ENCODE measurements at regions not wholly inside any gene's neighbourhood (a gene's known extent, or its start where the extent isn't known, plus 50 kb on each side); places are given as distances from the start of the nearest gene placed in this dataset.

DNA sequence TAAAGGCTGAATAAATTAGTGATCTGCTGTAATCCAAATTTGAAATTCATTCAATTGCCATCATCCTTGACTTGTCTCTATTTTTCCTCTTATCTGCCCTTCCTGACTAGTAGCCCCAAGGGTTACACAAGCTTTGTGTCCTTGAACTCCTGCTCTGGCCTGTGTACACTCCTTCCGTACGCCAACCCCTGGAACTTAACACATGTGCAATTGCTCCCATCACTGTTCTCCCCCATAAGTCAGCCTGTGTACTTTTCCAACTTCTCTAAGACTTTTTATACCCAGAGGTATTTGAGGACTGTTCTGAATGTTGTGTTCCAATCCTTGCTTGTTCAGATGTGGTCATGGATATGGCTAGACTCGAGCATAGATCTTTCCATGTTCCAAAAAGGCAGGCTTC, 171.1 kb upstream of the G2E3 start:
- no peak overlapping the region for H2AFZ ChIP-seq (ENCODE audit: low read depth)

More for the DNA sequence above, 171.1 kb upstream of the G2E3 start:
- Histone ChIP-seq H3F3A (replicated peaks; ENCODE audit: insufficient read depth) (no peaks in the 10 kb centered on the region), H4K20me1 (ENCODE audit: insufficient read depth) (no peaks in the 10 kb centered on the region), H3K9ac (no peak overlapping the region), H3K9me2 (no peaks in the 10 kb centered on the region), H3K36me3 (replicated peaks in 1 of 2; ENCODE audit: control insufficient read depth in 1 of 2, insufficient read depth in 2 of 2, low read length in 1 of 2) (no peaks in the 10 kb centered on the region), H3K4me2 (no peak overlapping the region), H3K27ac (ENCODE audit: low read depth in 2 of 2, low read length in 1 of 2) (no peak overlapping the region), H3K4me1 (ENCODE audit: control insufficient read depth in 1 of 2, insufficient read depth in 2 of 2, low read depth in 1 of 2, low read length in 1 of 2) (no peaks in the 10 kb centered on the region), H3K27me3 (ENCODE audit: insufficient read depth) (peaks cover 3% of the 10 kb centered on the region; the same call in 1 of the 2 replicates), H3K4me3 (ENCODE audit: low read depth in 2 of 2, low read length in 1 of 2) (no peak overlapping the region), H3K79me2 (ENCODE audit: insufficient read depth) (no peaks in the 10 kb centered on the region), H3K9me3 (no peaks in the 10 kb centered on the region)
- ChIA-PET CTCF (interaction anchor here (0.9 kb wide), 1 partner anchor 14 kb away, joined by 3 read pairs; no protein-coding TSS in a partner anchor), POLR2A (no interaction called here)
- TF ChIP-seq, protein P1, sequence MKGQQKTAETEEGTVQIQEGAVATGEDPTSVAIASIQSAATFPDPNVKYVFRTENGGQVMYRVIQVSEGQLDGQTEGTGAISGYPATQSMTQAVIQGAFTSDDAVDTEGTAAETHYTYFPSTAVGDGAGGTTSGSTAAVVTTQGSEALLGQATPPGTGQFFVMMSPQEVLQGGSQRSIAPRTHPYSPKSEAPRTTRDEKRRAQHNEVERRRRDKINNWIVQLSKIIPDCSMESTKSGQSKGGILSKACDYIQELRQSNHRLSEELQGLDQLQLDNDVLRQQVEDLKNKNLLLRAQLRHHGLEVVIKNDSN (IDR thresholded peaks at IDR 0.05; ENCODE audit: borderline replicate concordance, low read depth) = no peak
- no peak for TF ChIP-seq ELF1 (IDR thresholded peaks at IDR 0.05)
- TF ChIP-seq EP300 (IDR thresholded peaks at IDR 0.05; ENCODE audit: borderline replicate concordance in 1 of 2, low read depth in 1 of 2, low read length in 1 of 2) = no peak
- no peak for TF ChIP-seq SIN3A (IDR thresholded peaks at IDR 0.05; ENCODE audit: borderline replicate concordance, low read depth, low read length)
- no peak for TF ChIP-seq SMC3 (IDR thresholded peaks at IDR 0.05; ENCODE audit: low read depth, low read length)
- no peak for TF ChIP-seq TCF12 (IDR thresholded peaks at IDR 0.05)
- TF ChIP-seq GABPA (IDR thresholded peaks at IDR 0.05; ENCODE audit: low read depth) = no peak
- TF ChIP-seq, protein P2, sequence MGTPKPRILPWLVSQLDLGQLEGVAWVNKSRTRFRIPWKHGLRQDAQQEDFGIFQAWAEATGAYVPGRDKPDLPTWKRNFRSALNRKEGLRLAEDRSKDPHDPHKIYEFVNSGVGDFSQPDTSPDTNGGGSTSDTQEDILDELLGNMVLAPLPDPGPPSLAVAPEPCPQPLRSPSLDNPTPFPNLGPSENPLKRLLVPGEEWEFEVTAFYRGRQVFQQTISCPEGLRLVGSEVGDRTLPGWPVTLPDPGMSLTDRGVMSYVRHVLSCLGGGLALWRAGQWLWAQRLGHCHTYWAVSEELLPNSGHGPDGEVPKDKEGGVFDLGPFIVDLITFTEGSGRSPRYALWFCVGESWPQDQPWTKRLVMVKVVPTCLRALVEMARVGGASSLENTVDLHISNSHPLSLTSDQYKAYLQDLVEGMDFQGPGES (IDR thresholded peaks at IDR 0.05; ENCODE audit: low read depth, low read length) = no peak
- TF ChIP-seq, protein P3, sequence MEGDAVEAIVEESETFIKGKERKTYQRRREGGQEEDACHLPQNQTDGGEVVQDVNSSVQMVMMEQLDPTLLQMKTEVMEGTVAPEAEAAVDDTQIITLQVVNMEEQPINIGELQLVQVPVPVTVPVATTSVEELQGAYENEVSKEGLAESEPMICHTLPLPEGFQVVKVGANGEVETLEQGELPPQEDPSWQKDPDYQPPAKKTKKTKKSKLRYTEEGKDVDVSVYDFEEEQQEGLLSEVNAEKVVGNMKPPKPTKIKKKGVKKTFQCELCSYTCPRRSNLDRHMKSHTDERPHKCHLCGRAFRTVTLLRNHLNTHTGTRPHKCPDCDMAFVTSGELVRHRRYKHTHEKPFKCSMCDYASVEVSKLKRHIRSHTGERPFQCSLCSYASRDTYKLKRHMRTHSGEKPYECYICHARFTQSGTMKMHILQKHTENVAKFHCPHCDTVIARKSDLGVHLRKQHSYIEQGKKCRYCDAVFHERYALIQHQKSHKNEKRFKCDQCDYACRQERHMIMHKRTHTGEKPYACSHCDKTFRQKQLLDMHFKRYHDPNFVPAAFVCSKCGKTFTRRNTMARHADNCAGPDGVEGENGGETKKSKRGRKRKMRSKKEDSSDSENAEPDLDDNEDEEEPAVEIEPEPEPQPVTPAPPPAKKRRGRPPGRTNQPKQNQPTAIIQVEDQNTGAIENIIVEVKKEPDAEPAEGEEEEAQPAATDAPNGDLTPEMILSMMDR (IDR thresholded peaks at IDR 0.05) = no peak
- no peak for TF ChIP-seq CHD2 (IDR thresholded peaks at IDR 0.05; ENCODE audit: low read length, partially characterized antibody)
- TF ChIP-seq FOSL2 (IDR thresholded peaks at IDR 0.05; ENCODE audit: borderline replicate concordance, low read depth) = no peak
- TF ChIP-seq, protein P4, sequence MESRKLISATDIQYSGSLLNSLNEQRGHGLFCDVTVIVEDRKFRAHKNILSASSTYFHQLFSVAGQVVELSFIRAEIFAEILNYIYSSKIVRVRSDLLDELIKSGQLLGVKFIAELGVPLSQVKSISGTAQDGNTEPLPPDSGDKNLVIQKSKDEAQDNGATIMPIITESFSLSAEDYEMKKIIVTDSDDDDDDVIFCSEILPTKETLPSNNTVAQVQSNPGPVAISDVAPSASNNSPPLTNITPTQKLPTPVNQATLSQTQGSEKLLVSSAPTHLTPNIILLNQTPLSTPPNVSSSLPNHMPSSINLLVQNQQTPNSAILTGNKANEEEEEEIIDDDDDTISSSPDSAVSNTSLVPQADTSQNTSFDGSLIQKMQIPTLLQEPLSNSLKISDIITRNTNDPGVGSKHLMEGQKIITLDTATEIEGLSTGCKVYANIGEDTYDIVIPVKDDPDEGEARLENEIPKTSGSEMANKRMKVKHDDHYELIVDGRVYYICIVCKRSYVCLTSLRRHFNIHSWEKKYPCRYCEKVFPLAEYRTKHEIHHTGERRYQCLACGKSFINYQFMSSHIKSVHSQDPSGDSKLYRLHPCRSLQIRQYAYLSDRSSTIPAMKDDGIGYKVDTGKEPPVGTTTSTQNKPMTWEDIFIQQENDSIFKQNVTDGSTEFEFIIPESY (IDR thresholded peaks at IDR 0.05; ENCODE audit: borderline replicate concordance, low read depth) = no peak
- TF ChIP-seq GATA2 (CRISPR knock-in tag; IDR thresholded peaks at IDR 0.05) = no peak
- no peak for TF ChIP-seq RCOR1 (IDR thresholded peaks at IDR 0.05; ENCODE audit: low read length)
- TF ChIP-seq MEF2A (IDR thresholded peaks at IDR 0.05; ENCODE audit: borderline replicate concordance, low read depth) = no peak
- no peak for TF ChIP-seq NFIC (IDR thresholded peaks at IDR 0.05; ENCODE audit: borderline replicate concordance)
- no peak for TF ChIP-seq POLR2AphosphoS5 (IDR thresholded peaks at IDR 0.05; ENCODE audit: low read depth, low read length)
- TF ChIP-seq TEAD4 (IDR thresholded peaks at IDR 0.05; ENCODE audit: borderline replicate concordance, insufficient read depth) = no peak
- no peak for TF ChIP-seq JUND (IDR thresholded peaks at IDR 0.05)
- TF ChIP-seq RAD21 (IDR thresholded peaks at IDR 0.05; ENCODE audit: low read length) = no peak
- whole genome bisulfite sequencing (ENCODE audit: low lambda C conversion rate) = 4% methylated on average over 3 of the region's 3 CpGs
- no peak for DNase-seq

Data from SK-N-SH (cell line).